ENCODE measurements at regions not wholly inside any gene's neighbourhood (a gene's known extent, or its start where the extent isn't known, plus 50 kb on each side); places are given as distances from the start of the nearest gene placed in this dataset.

DNA sequence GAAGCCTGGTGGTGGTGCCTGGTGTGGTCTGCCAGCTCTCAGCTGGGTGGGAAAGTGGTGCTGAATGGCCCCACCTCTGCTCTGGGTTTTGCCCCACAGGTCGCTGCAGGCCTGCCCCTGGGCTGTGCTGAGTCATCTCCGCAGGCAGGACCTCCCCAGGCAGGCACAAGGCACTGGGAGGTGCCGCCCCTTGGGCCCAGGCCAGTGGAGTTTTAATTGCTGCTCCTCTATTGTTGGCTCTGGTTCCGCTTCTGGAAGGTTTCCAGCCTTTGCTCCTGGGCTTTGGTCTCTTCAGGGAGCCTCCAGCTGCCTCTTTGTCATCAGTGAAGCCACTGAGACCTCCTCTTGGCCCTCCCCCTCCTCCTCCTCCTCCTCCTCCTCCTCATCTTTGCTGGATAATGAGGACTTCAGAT lies 180.3 kb upstream of the GRB10 start:
- no peaks in the 10 kb centered on the region for H3K4me1 ChIP-seq (ENCODE audit: low read depth)
- TF ChIP-seq, protein P1, sequence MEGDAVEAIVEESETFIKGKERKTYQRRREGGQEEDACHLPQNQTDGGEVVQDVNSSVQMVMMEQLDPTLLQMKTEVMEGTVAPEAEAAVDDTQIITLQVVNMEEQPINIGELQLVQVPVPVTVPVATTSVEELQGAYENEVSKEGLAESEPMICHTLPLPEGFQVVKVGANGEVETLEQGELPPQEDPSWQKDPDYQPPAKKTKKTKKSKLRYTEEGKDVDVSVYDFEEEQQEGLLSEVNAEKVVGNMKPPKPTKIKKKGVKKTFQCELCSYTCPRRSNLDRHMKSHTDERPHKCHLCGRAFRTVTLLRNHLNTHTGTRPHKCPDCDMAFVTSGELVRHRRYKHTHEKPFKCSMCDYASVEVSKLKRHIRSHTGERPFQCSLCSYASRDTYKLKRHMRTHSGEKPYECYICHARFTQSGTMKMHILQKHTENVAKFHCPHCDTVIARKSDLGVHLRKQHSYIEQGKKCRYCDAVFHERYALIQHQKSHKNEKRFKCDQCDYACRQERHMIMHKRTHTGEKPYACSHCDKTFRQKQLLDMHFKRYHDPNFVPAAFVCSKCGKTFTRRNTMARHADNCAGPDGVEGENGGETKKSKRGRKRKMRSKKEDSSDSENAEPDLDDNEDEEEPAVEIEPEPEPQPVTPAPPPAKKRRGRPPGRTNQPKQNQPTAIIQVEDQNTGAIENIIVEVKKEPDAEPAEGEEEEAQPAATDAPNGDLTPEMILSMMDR (IDR thresholded peaks at IDR 0.05; ENCODE audit: low read depth, low read length) = no peak

GRCh38 chr7:50962281-50962883 lies 179.7 kb upstream of the GRB10 start:
- TF ChIP-seq, protein P1 (IDR thresholded peaks at IDR 0.05; ENCODE audit: low read depth, low read length) = no peak
- Histone ChIP-seq H3K9me3 (ENCODE audit: low read depth) (no peaks in the 10 kb centered on the region), H3K36me3 (no peaks in the 10 kb centered on the region), H3K4me3 (no peak overlapping the region), H3K27ac (no peak overlapping the region), H3K4me1 (ENCODE audit: low read depth) (no peaks in the 10 kb centered on the region), H3K27me3 (no peaks in the 10 kb centered on the region)
- DNase-seq (ENCODE audit: low read depth in 1 of 2, low spot score in 1 of 2) = no peak

More for the DNA sequence above, 180.3 kb upstream of the GRB10 start:
- Histone ChIP-seq H3K36me3 (no peaks in the 10 kb centered on the region), H3K27ac (no peak overlapping the region), H3K9me3 (ENCODE audit: low read depth) (no peaks in the 10 kb centered on the region), H3K27me3 (no peaks in the 10 kb centered on the region), H3K4me3 (no peak overlapping the region)
- peak in 1 of 2 donors; percentile 75 for DNase-seq (ENCODE audit: low read depth in 1 of 2, low spot score in 1 of 2)

DNA sequence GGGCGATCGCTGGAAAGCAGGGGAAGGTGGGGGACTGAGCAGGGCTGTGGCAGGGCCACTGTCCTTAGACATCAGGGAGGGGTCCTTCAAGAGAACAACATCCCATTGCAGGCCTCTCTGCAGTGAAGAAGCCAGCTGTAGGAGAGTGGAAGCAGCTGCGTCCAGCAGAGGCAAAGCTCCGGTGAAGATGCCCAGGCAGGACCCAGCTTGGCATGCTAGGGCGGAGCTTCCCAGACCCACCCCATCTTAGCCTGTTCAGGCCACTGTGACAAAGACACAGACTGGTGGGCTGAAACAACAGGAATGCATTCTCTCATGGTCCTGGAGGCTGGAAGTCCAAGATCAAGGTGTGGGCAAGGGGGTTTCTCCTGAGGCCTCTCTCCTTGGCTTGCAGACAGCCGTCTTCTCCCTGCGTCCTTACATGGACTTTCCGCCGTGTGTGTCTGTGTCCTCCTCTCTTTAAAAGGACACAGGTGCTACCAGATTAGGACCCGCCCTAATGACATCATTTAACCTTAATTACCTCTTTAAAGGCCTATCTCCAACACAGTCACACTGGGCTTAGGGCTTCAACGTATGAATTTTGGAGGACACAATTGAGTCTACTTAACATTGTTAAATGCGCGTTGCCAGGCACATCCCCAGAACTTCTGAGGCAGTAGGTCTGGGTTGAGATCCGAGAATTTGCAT lies 178.1 kb upstream of the GRB10 start:
- H3K27me3 ChIP-seq = no peaks in the 10 kb centered on the region

DNA sequence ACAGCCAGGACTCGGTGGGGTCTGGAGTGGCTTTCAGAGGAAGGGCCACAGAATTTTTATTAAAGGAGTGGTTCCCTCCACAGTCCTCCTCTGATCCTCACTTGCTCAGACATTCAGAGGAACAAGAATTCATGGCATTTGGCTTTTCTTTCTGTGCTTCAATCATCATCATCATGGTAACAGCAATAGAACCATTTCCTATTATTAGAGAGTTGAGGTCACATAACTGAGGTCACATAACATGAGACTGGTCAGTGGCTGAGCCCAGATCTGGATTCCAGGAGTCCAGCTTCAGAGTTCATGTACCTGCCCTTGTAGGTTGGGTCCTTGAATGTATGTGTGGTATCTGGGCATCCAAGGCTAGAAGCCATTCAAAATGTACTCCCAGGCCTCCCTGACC lies 177.3 kb upstream of the GRB10 start:
- TF ChIP-seq, protein P1 (IDR thresholded peaks at IDR 0.05; ENCODE audit: low read depth, low read length) = no peak
- no peak overlapping the region for H3K4me3 ChIP-seq
- DNase-seq (ENCODE audit: low read depth in 1 of 2, low spot score in 1 of 2) = no peak
- H3K9me3 ChIP-seq (ENCODE audit: low read depth) = no peaks in the 10 kb centered on the region
- H3K36me3 ChIP-seq = no peaks in the 10 kb centered on the region
- H3K4me1 ChIP-seq (ENCODE audit: low read depth) = no peaks in the 10 kb centered on the region
- H3K27me3 ChIP-seq = no peaks in the 10 kb centered on the region
- no peak overlapping the region for H3K27ac ChIP-seq

More for the DNA sequence above, 178.1 kb upstream of the GRB10 start:
- H3K4me1 ChIP-seq (ENCODE audit: low read depth) = no peaks in the 10 kb centered on the region
- H3K4me3 ChIP-seq = no peak overlapping the region
- no peaks in the 10 kb centered on the region for H3K36me3 ChIP-seq
- TF ChIP-seq, protein P1 (IDR thresholded peaks at IDR 0.05; ENCODE audit: low read depth, low read length) = no peak
- DNase-seq (ENCODE audit: low read depth in 1 of 2, low spot score in 1 of 2) = no peak
- H3K27ac ChIP-seq = no peak overlapping the region
- H3K9me3 ChIP-seq (ENCODE audit: low read depth) = no peaks in the 10 kb centered on the region

DNA sequence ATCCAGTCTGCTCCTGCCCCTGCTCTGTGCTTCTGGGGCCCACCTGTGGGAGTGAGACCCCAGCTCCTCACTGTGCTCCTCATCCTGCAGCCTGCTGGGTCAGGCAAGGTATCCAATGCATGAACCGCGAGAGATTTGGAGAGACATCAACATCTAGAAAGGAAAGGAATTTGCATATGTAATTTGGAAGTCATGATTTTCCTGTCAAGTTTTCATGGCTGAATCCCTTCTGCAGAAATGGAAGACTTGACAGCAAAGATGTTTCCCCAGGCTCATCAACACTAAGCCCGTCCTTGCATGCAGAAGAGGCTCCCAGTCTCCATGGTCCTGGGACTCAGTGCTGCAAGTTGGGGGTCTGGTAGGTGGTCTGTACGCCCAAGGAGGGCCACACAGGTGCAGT lies 176.9 kb upstream of the GRB10 start:
- Histone ChIP-seq H3K27ac (no peak overlapping the region), H3K9me3 (ENCODE audit: low read depth) (no peaks in the 10 kb centered on the region), H3K36me3 (no peaks in the 10 kb centered on the region), H3K4me1 (ENCODE audit: low read depth) (no peaks in the 10 kb centered on the region), H3K4me3 (no peak overlapping the region), H3K27me3 (no peaks in the 10 kb centered on the region)
- no peak for DNase-seq (ENCODE audit: low read depth in 1 of 2, low spot score in 1 of 2)
- TF ChIP-seq, protein P1 (IDR thresholded peaks at IDR 0.05; ENCODE audit: low read depth, low read length) = no peak

All from cardiac muscle cell (in vitro differentiated cells and primary cell).